Adrenal gland (tissue), 5 donors: ENCODE measurements at regions not wholly inside any gene's neighbourhood (a gene's known extent, or its start where the extent isn't known, plus 50 kb on each side); places are given as distances from the start of the nearest gene placed in this dataset.

Experiments
- CTCF ChIP-seq, 6 experiments: fragments of 450-650 bp in 4 of 6; fragments of 200-600 bp in 2 of 6; sonication (generic) in 1 of 6; IDR thresholded peaks; 1 replicate in 5 of 6; 2 replicates in 1 of 6; pipeline versions ENCODE4 v1.5.1 to v1.8.0; 2016 to 2021; ENCODE audit warnings: antibody characterized with exemption in 6 of 6, mild to moderate bottlenecking in 2 of 6, moderate library complexity in 1 of 6
- POLR2A ChIP-seq, 2 donors: fragments of 450-650 bp; IDR thresholded peaks; one replicate each; pipeline ENCODE4 v1.6.1; 2017; ENCODE audit warnings: antibody characterized with exemption in 2 of 2, mild to moderate bottlenecking in 2 of 2, moderate library complexity in 1 of 2
- donor health status: DM: no; HTN: no; CAD: no.

DNA sequence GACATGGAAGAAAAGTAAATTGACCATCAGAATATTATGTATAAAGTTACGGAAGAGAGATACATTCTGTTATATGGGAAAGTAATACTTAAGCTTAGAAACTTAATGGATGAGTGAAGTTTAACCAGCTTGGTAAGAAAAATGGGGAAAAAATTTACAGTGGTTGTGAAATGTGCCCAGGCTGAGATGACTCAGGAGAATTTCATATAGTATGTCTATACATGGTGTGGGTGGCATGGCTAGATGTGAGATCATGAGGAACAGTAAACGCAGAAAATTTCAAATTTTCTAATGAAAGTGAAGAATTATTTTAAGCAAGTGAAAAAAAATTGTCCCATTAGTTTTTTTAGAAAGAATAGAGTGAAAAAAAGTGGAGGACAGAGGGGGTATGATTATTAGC lies 552.5 kb upstream of the SORCS1 start:
- TF ChIP-seq CTCF (IDR thresholded peaks at IDR 0.05) (no peak), POLR2A (IDR thresholded peaks at IDR 0.05) (no peak)
